OCI-LY1 (cell line): ENCODE measurements at regions not wholly inside any gene's neighbourhood (a gene's known extent, or its start where the extent isn't known, plus 50 kb on each side); places are given as distances from the start of the nearest gene placed in this dataset.

Experiments used
- H2AFZ ChIP-seq: fragments of 200-600 bp; sonication (generic), shearing (Covaris generic); 2 replicates; pipeline ENCODE4 v1.6.0; 2014; ENCODE audit warnings: antibody characterized with exemption, mild to moderate bottlenecking, low read length
- H3F3A ChIP-seq: fragments of 200-600 bp; sonication (generic), shearing (Covaris generic); 2 replicates; pipeline ENCODE4 v1.6.0; 2014; ENCODE audit warnings: mild to moderate bottlenecking, antibody characterized with exemption, low read length, moderate library complexity; ENCODE audit not compliant: insufficient read depth
- H3K27ac ChIP-seq: fragments of 200-600 bp; sonication (generic); 2 replicates; pipeline ENCODE4 v1.5.1; 2014; ENCODE audit warnings: low read length, mixed run types, mild to moderate bottlenecking, low read depth; ENCODE audit not compliant: poor library complexity, severe bottlenecking
- H3K27me3 ChIP-seq: fragments of 200-600 bp; sonication (generic); 2 replicates; pipeline ENCODE4 v1.6.0; 2014; ENCODE audit warnings: antibody characterized with exemption, mild to moderate bottlenecking, low read length, moderate library complexity; ENCODE audit not compliant: insufficient read depth
- H3K36me3 ChIP-seq: fragments of 200-600 bp; sonication (generic); 2 replicates; pipeline ENCODE4 v1.6.1; 2014; ENCODE audit warnings: mild to moderate bottlenecking, antibody characterized with exemption, low read length, moderate library complexity, mixed read lengths; ENCODE audit not compliant: insufficient read depth
- H3K4me1 ChIP-seq: fragments of 200-600 bp; sonication (generic); 2 replicates; pipeline ENCODE4 v1.5.1; 2014; ENCODE audit warnings: mild to moderate bottlenecking, low read length, moderate library complexity; ENCODE audit not compliant: insufficient read depth, severe bottlenecking
- H3K4me2 ChIP-seq: fragments of 200-600 bp; sonication (generic), shearing (Covaris generic); 2 replicates; pipeline ENCODE4 v1.6.1; 2014; ENCODE audit warnings: low read length
- H3K4me3 ChIP-seq: fragments of 200-600 bp; sonication (generic); 2 replicates; pipeline ENCODE4 v1.5.1; 2014; ENCODE audit warnings: low read length, low read depth, mild to moderate bottlenecking, mixed read lengths; ENCODE audit not compliant: poor library complexity, severe bottlenecking
- H3K79me2 ChIP-seq: fragments of 200-600 bp; shearing (Covaris generic); 2 replicates; pipeline ENCODE4 v1.6.1; 2016; ENCODE audit warnings: mixed run types, low read length, mixed read lengths; ENCODE audit not compliant: insufficient read depth
- H3K9ac ChIP-seq: fragments of 200-600 bp; sonication (generic), shearing (Covaris generic); 2 replicates; pipeline ENCODE4 v1.6.1; 2014; ENCODE audit warnings: mild to moderate bottlenecking, low read length, mixed read lengths
- H3K9me2 ChIP-seq: fragments of 200-600 bp; sonication (generic), shearing (Covaris generic); 2 replicates; pipeline ENCODE4 v1.6.1; 2014; ENCODE audit warnings: low read depth, mild to moderate bottlenecking, low read length, mixed read lengths
- H3K9me3 ChIP-seq: fragments of 200-600 bp; shearing (Covaris generic); 2 replicates; pipeline ENCODE4 v1.6.1; 2014; ENCODE audit warnings: low read length, mixed read lengths
- H4K20me1 ChIP-seq: fragments of 200-600 bp; sonication (generic), shearing (Covaris generic); 2 replicates; pipeline ENCODE4 v1.6.0; 2016; ENCODE audit warnings: mild to moderate bottlenecking, low read length; ENCODE audit not compliant: insufficient read depth
- EZH2 ChIP-seq: fragments of 200-600 bp; sonication (generic), shearing (Covaris generic); IDR thresholded peaks from 2 replicates; pipeline ENCODE4 v1.8.0; 2017; ENCODE audit warnings: borderline replicate concordance, mixed run types, mild to moderate bottlenecking, antibody characterized with exemption, low read length, moderate library complexity, mixed read lengths
- TF ChIP-seq, protein P1 (sequence below): fragments of 200-600 bp; sonication (generic), shearing (Covaris generic); IDR thresholded peaks from 2 replicates; pipeline ENCODE4 v1.5.1; 2017; ENCODE audit warnings: mild to moderate bottlenecking, antibody characterized with exemption, low read length, moderate library complexity, mixed read lengths

DNA sequence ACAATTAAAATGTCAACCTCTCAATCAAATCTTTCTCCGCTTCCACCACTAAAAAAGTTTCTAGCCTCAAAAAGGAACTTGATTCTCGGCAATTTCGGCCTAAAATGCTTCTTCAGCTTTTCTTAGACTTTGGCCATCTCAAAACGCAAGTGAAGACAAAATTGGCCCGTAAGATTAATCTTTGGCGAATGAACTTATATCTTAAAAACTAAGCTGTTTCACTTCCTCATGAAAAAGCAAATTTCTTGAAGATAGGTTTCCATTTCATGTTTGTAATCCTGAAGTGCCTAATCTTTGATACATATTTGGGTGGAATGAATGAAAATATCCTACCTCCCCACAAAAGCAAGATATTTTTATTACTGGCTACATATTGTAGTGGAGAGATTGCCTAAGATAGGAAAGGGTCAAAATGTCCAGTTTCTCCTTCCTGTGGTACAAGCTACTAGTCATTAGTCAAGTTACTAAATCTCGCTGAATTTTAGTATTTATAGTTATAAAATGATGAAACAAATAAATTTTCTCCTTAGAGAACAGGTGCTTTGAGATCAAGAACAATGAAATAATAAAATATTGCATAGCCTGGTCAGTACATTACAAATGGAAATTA is 85.4 kb upstream of the ZEB2 start:
- H3K27me3 ChIP-seq = no peaks in the 10 kb centered on the region
- H3K27ac ChIP-seq = peak overlapping the region; percentile 56
- H3K4me2 ChIP-seq = peak overlapping the region; percentile 54
- no peaks in the 10 kb centered on the region for H3K9me2 ChIP-seq
- peaks cover 49% of the 10 kb centered on the region for H3K4me1 ChIP-seq
- H3K79me2 ChIP-seq = no peaks in the 10 kb centered on the region
- TF ChIP-seq, protein P1, sequence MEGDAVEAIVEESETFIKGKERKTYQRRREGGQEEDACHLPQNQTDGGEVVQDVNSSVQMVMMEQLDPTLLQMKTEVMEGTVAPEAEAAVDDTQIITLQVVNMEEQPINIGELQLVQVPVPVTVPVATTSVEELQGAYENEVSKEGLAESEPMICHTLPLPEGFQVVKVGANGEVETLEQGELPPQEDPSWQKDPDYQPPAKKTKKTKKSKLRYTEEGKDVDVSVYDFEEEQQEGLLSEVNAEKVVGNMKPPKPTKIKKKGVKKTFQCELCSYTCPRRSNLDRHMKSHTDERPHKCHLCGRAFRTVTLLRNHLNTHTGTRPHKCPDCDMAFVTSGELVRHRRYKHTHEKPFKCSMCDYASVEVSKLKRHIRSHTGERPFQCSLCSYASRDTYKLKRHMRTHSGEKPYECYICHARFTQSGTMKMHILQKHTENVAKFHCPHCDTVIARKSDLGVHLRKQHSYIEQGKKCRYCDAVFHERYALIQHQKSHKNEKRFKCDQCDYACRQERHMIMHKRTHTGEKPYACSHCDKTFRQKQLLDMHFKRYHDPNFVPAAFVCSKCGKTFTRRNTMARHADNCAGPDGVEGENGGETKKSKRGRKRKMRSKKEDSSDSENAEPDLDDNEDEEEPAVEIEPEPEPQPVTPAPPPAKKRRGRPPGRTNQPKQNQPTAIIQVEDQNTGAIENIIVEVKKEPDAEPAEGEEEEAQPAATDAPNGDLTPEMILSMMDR = no peak
- no peak for TF ChIP-seq EZH2
- peak overlapping the region; percentile 60; the same call in 1 of the 2 replicates for H2AFZ ChIP-seq
- H3K4me3 ChIP-seq = no peak overlapping the region
- H3K9ac ChIP-seq = peak overlapping the region; percentile 42
- no peaks in the 10 kb centered on the region for H4K20me1 ChIP-seq
- H3F3A ChIP-seq = no peaks in the 10 kb centered on the region
- H3K9me3 ChIP-seq = no peaks in the 10 kb centered on the region
- H3K36me3 ChIP-seq = no peaks in the 10 kb centered on the region

DNA sequence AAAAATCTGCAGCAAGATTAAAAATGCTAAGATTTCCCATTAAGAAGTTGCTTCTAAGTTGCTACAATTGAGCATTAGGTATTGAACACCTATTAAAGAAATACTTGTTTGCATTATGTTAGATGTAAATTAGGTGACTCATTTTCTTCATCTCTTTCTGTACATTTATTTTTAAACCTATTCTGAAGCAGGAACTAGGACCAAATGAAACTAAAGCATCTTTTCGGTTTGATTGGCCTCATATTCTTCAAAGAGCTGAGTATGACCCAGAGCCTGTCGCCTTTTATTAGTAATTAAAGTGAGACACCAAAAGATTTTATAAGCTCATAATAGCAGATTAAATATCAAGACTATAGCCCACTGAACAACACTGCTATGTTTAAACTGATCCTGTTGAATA is 83.4 kb upstream of the ZEB2 start:
- Histone ChIP-seq H3F3A (no peaks in the 10 kb centered on the region), H3K9me2 (no peaks in the 10 kb centered on the region), H3K9ac (no peak overlapping the region), H3K79me2 (no peaks in the 10 kb centered on the region), H3K4me1 (peaks cover 48% of the 10 kb centered on the region), H3K27ac (no peak overlapping the region), H4K20me1 (no peaks in the 10 kb centered on the region), H2AFZ (no peak overlapping the region), H3K4me2 (no peak overlapping the region), H3K27me3 (no peaks in the 10 kb centered on the region), H3K36me3 (no peaks in the 10 kb centered on the region), H3K9me3 (no peaks in the 10 kb centered on the region), H3K4me3 (no peak overlapping the region)
- TF ChIP-seq, protein P1 = no peak
- no peak for TF ChIP-seq EZH2

DNA sequence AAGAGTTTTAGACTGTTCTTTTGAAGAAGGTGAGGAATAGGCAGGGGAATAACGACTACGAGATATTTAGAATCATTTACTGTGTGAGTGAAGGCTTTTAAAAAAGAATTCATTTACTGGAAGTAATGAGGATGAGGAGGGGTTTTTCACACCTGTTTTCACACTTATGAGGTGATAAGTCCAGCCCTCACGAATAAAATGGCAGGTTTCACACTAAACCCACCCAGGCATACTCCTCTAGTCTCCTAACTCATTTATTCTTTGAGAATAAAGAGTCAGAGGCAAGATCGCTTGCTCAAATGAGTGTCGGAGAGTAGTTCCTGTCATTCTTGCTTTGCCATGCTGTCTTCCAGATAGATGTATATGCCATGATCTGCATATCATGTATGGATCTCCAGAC is 79.0 kb upstream of the ZEB2 start:
- no peak overlapping the region for H3K4me2 ChIP-seq
- peaks cover 33% of the 10 kb centered on the region for H3K4me1 ChIP-seq
- no peaks in the 10 kb centered on the region for H3K79me2 ChIP-seq
- no peaks in the 10 kb centered on the region for H3K27me3 ChIP-seq
- H4K20me1 ChIP-seq = no peaks in the 10 kb centered on the region
- no peaks in the 10 kb centered on the region for H3K36me3 ChIP-seq
- no peaks in the 10 kb centered on the region for H3K9me2 ChIP-seq
- H3F3A ChIP-seq = no peaks in the 10 kb centered on the region
- H3K27ac ChIP-seq = no peak overlapping the region
- H3K9me3 ChIP-seq = 0 out of 2 replicates have a peak, but pooled peaks cover 6% of the 10 kb centered on the region
- no peak overlapping the region for H2AFZ ChIP-seq
- H3K4me3 ChIP-seq = no peak overlapping the region
- TF ChIP-seq, protein P1 = no peak
- TF ChIP-seq EZH2 = no peak
- no peak overlapping the region for H3K9ac ChIP-seq
